CD14-positive monocyte (primary cell): ENCODE measurements at regions not wholly inside any gene's neighbourhood (a gene's known extent, or its start where the extent isn't known, plus 50 kb on each side); places are given as distances from the start of the nearest gene placed in this dataset.
"Not testable (repeated sequence)": the region's sequence is repeated elsewhere in the genome, so short reads cannot be mapped to it uniquely, and the experiment has no call there.

ENCODE experiments used
- DNase-seq, 3 donors: peaks; one replicate each; pipeline ENCODE4 v3.0.0-alpha.2; 2011 to 2022
- H2AFZ ChIP-seq: 2 replicates; pipeline ENCODE4 v1.6.0; 2012; ENCODE audit warnings: mild to moderate bottlenecking, low read depth, low read length, inconsistent platforms; ENCODE audit not compliant: insufficient read depth, poor library complexity, severe bottlenecking
- H3K27ac ChIP-seq, 2 donors: 1 replicate in 1 of 2; 2 replicates in 1 of 2; pipeline ENCODE4 v1.5.1; 2012 to 2013; ENCODE audit warnings: low read length in 2 of 2, control low read depth in 1 of 2, inconsistent platforms in 1 of 2, low read depth in 1 of 2, mild to moderate bottlenecking in 1 of 2
- H3K27me3 ChIP-seq, 2 donors: one replicate each; pipeline versions ENCODE4 v1.6.0 to v1.6.1; 2011 to 2013; ENCODE audit warnings: low read length in 2 of 2; ENCODE audit not compliant: control insufficient read depth in 2 of 2, insufficient read depth in 2 of 2
- H3K36me3 ChIP-seq, 2 donors: replicated peaks in 1 of 2; 1 replicate in 1 of 2; 2 replicates in 1 of 2; pipeline versions ENCODE4 v1.5.1 to v1.6.1; 2012 to 2013; ENCODE audit warnings: low read length in 2 of 2, control low read depth in 1 of 2, inconsistent platforms in 1 of 2, mild to moderate bottlenecking in 1 of 2; ENCODE audit not compliant: insufficient read depth in 2 of 2, control insufficient read depth in 1 of 2
- H3K4me1 ChIP-seq, 2 donors: 1 replicate in 1 of 2; 2 replicates in 1 of 2; pipeline versions ENCODE4 v1.5.1 to v1.6.1; 2012 to 2013; ENCODE audit warnings: low read length in 2 of 2, control low read depth in 1 of 2, inconsistent platforms in 1 of 2, mild to moderate bottlenecking in 1 of 2, moderate library complexity in 1 of 2; ENCODE audit not compliant: insufficient read depth in 2 of 2, control insufficient read depth in 1 of 2
- H3K4me2 ChIP-seq: replicated peaks from 2 replicates; pipeline ENCODE3; 2012; ENCODE audit warnings: low read length, moderate library complexity, mild to moderate bottlenecking; ENCODE audit not compliant: poor library complexity, severe bottlenecking; ENCODE audit errors: extremely low read depth
- H3K4me3 ChIP-seq, 3 experiments: fragments of 200-600 bp in 1 of 3; sonication (generic) in 1 of 3; replicated peaks in 1 of 3; 1 replicate in 2 of 3; 2 replicates in 1 of 3; pipeline ENCODE4 v1.5.1; 2011 to 2013; ENCODE audit warnings: low read length in 3 of 3, mild to moderate bottlenecking in 3 of 3, control low read depth in 2 of 3, low read depth in 2 of 3, inconsistent platforms in 1 of 3, moderate library complexity in 1 of 3
- H3K79me2 ChIP-seq: 2 replicates; pipeline ENCODE4 v1.6.0; 2012; ENCODE audit warnings: mild to moderate bottlenecking, control low read depth, inconsistent platforms, low read length, moderate library complexity; ENCODE audit not compliant: insufficient read depth
- H3K9ac ChIP-seq: 2 replicates; pipeline ENCODE4 v1.6.0; 2017; ENCODE audit warnings: low read length, mild to moderate bottlenecking; ENCODE audit not compliant: insufficient read depth, poor library complexity, severe bottlenecking
- H3K9me3 ChIP-seq, 2 donors: replicated peaks in 1 of 2; 1 replicate in 1 of 2; 2 replicates in 1 of 2; pipeline versions ENCODE4 v1.5.1 to v1.6.1; 2012 to 2013; ENCODE audit warnings: low read length in 2 of 2, control low read depth in 1 of 2; ENCODE audit not compliant: control insufficient read depth in 1 of 2, insufficient read depth in 1 of 2
- H4K20me1 ChIP-seq: 2 replicates; pipeline ENCODE4 v1.6.0; 2012; ENCODE audit warnings: mild to moderate bottlenecking, low read length, control low read depth, moderate library complexity; ENCODE audit not compliant: insufficient read depth
- H3K27ac Mint-ChIP-seq, 7 donors: one replicate each; pipeline ENCODE4 v1.8.0; 2020; ENCODE audit warnings: mild to moderate bottlenecking in 7 of 7, mixed read lengths in 7 of 7, moderate library complexity in 6 of 7, inconsistent platforms in 2 of 7
- H3K27me3 Mint-ChIP-seq, 3 donors: one replicate each; pipeline ENCODE4 v1.8.0; 2021 to 2022; ENCODE audit warnings: low read depth in 3 of 3, mild to moderate bottlenecking in 3 of 3, mixed read lengths in 3 of 3, moderate library complexity in 3 of 3, inconsistent platforms in 1 of 3
- H3K36me3 Mint-ChIP-seq, 2 donors: one replicate each; pipeline ENCODE4 v1.8.0; 2020; ENCODE audit warnings: mixed read lengths in 2 of 2, inconsistent platforms in 1 of 2, mild to moderate bottlenecking in 1 of 2
- H3K4me1 Mint-ChIP-seq: one replicate; pipeline ENCODE4 v1.8.0; 2020; ENCODE audit warnings: mild to moderate bottlenecking, mixed read lengths
- H3K4me3 Mint-ChIP-seq, 2 donors: one replicate each; pipeline ENCODE4 v1.8.0; 2020; ENCODE audit warnings: mild to moderate bottlenecking in 2 of 2, mixed read lengths in 2 of 2, moderate library complexity in 1 of 2
- H3K9me3 Mint-ChIP-seq, 7 donors: one replicate each; pipeline ENCODE4 v1.8.0; 2020 to 2022; ENCODE audit warnings: mixed read lengths in 7 of 7, mild to moderate bottlenecking in 6 of 7, moderate library complexity in 6 of 7, inconsistent platforms in 2 of 7
- CTCF ChIP-seq: fragments of 200-600 bp; IDR thresholded peaks from one replicate; pipeline ENCODE4 v1.8.0; 2022; ENCODE audit warnings: antibody characterized with exemption, mild to moderate bottlenecking
- WGBS: methylation state at CpG from one replicate; pipeline ENCODE4 v1.1.5; 2013; ENCODE audit warnings: missing lambda C conversion rate; ENCODE audit not compliant: insufficient coverage; 5-methylcytosine and 5-hydroxymethylcytosine counted together
- intact Hi-C, 2 donors: fragments of 100-400 bp; cut with micrococcal nuclease; formaldehyde crosslinking; loops; one replicate each; pipeline versions ENCODE4 v1.15.0 to v1.15.1; 2023

GRCh38 chr11:134981835-134982234, 569.8 kb upstream of the B3GAT1 start:
- Histone ChIP-seq H3K4me3 (no peak overlapping the region), H4K20me1 (no peaks in the 10 kb centered on the region)
- H3K27ac Mint-ChIP-seq, result no peak overlapping the region

GRCh38 chr11:134980819-134981710, 569.0 kb upstream of the B3GAT1 start:
- H3K4me1 Mint-ChIP-seq, result no peaks in the 10 kb centered on the region
- peak overlapping the region in 1 of 7 donors; percentile 64 for H3K27ac Mint-ChIP-seq
- Histone ChIP-seq H3K27me3 (no peaks in the 10 kb centered on the region), H4K20me1 (no peaks in the 10 kb centered on the region), H3K9me3 (no peaks in the 10 kb centered on the region), H3K4me1 (no peaks in the 10 kb centered on the region), H3K4me3 (no peak overlapping the region), H3K4me2 (no peak overlapping the region), H3K9ac (no peak overlapping the region), H3K79me2 (no peaks in the 10 kb centered on the region), H3K27ac (no peak overlapping the region), H3K36me3 (no peaks in the 10 kb centered on the region), H2AFZ (no peak overlapping the region)
- intact Hi-C loops, result no loop called here
- H3K9me3 Mint-ChIP-seq, result peaks cover 0 to 2% (median 0%) of the 10 kb centered on the region in 7 donors
- H3K27me3 Mint-ChIP-seq, result peaks cover 0 to 2% (median 0%) of the 10 kb centered on the region in 3 donors
- no peaks in the 10 kb centered on the region for H3K36me3 Mint-ChIP-seq
- no peak for DNase-seq
- WGBS, result 81% methylated on average over 5 of the region's 13 CpGs
- no peak overlapping the region for H3K4me3 Mint-ChIP-seq
- TF ChIP-seq CTCF, result no peak

More at GRCh38 chr11:134981835-134982234, 569.8 kb upstream of the B3GAT1 start:
- H3K79me2 ChIP-seq, result no peaks in the 10 kb centered on the region
- 33% methylated on average over 2 of the region's 4 CpGs for WGBS
- no peak for DNase-seq
- H3K27me3 ChIP-seq, result no peaks in the 10 kb centered on the region
- no peak for TF ChIP-seq CTCF
- H3K4me3 Mint-ChIP-seq, result no peak overlapping the region
- no peaks in the 10 kb centered on the region for H3K36me3 ChIP-seq
- no peaks in the 10 kb centered on the region for H3K4me1 ChIP-seq
- H3K4me1 Mint-ChIP-seq, result no peaks in the 10 kb centered on the region
- no peaks in the 10 kb centered on the region for H3K36me3 Mint-ChIP-seq
- no peak overlapping the region for H3K4me2 ChIP-seq
- no peak overlapping the region for H3K9ac ChIP-seq
- no peak overlapping the region for H2AFZ ChIP-seq
- peaks cover 0 to 2% (median 0%) of the 10 kb centered on the region in 7 donors for H3K9me3 Mint-ChIP-seq
- H3K27ac ChIP-seq, result no peak overlapping the region
- intact Hi-C loops, result no loop called here
- H3K9me3 ChIP-seq, result peaks cover 0 to under 1% of the 10 kb centered on the region in 2 donors
- H3K27me3 Mint-ChIP-seq, result peaks cover 0 to 2% (median 0%) of the 10 kb centered on the region in 3 donors

- H3K4me3 ChIP-seq, H3K79me2 ChIP-seq, H3K4me1 ChIP-seq, H3K27ac ChIP-seq, H3K4me2 ChIP-seq, H3K27me3 Mint-ChIP-seq, H3K36me3 ChIP-seq, H3K9me3 ChIP-seq, DNase-seq, H3K27me3 ChIP-seq, H3K4me1 Mint-ChIP-seq, H3K36me3 Mint-ChIP-seq, intact Hi-C loops, H3K27ac Mint-ChIP-seq, H3K9ac ChIP-seq, H3K4me3 Mint-ChIP-seq, H2AFZ ChIP-seq, H4K20me1 ChIP-seq: not testable (repeated sequence)
- WGBS, result 95% methylated on average over 7 of the region's 12 CpGs
- peaks cover 0 to 13% (median 2%) of the 10 kb centered on the region in 7 donors for H3K9me3 Mint-ChIP-seq
Observed at GRCh38 chr11:134979089-134979457, 567.0 kb upstream of the B3GAT1 start.
